ENCODE measurements at regions not wholly inside any gene's neighbourhood (a gene's known extent, or its start where the extent isn't known, plus 50 kb on each side); places are given as distances from the start of the nearest gene placed in this dataset.
A peak's percentile ranks its signal among the peaks of the same experiment; 100 is the strongest.
"Not testable (repeated sequence)": the region's sequence is repeated elsewhere in the genome, so short reads cannot be mapped to it uniquely, and the experiment has no call there.

DNA sequence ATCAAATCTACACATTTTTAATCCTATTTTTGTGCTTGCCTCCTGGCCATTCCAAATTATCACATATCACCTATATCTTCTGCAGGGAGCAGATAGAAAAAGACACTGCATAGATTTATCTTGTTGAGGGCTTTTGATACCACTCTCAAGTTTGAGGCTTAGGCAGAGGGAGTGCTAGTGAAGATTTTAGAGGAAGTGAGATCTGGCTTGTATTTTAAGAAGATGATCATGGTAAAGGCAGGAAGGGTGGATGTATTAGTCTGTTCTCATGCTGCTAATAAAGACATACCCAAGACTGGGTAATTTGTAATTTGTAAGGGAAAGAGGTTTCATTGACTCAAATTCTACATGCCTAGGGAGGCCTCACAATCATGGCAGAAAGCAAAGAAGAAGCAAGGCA, 220.9 kb upstream of the TUT7 start:
- DNase-seq (ENCODE audit: low read depth), result no peak

DNA sequence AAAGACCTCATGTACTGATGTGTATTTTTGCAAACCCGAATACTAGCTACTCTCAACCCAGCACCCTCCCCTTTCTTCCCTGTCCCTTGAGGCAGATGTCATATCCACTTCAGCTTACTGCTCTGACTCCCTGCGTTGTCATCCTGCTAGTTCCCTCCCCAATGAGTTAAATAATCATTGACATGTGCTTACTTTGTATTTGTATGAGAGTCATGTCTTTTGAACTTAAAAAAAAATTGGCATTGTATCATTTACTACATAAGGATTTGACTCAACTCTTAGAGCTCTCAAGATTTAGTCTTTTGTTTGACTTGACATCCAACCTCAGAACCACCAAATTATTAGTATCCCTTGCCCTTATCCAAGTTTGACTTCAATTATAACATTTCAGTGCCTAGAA, 219.7 kb upstream of the TUT7 start:
- DNase-seq (ENCODE audit: low read depth), result no peak

DNA sequence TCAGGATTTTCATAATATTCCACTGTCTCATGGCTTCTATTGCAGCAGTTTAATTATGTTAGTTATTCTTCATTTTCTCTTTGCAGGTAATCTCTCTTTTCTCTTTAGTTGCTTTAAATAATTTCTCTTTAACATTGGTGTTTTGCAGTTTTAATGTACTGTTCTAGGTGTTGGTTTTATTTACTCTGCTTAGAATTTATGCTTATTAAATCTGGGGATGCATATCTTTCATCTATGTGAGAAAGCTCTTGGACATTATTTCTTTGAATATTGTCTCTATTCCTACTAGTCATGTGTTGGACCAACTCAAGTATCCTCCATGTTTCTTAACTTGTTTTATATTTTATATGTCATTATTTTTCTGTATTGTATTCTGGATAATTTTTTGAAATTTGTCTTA, 218.7 kb upstream of the TUT7 start:
- no peak for DNase-seq (ENCODE audit: low read depth)

DNA sequence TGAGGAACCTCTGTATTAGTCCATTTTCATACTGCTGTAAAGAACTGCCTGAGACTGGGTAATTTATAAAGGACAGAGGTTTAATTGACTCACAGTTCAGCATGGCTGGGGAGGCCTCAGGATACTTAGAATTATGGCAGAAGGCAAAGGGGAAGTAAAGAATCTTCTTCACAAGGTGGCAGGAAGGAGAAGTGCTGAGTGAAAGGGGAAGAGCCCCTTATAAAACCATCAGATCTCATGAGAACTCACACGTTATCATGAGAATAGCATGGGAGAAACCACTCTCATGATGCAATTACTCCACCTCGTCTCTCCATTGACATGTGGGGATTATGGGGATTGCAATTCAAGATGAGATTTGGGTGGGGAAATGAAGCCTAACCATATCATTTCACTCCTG, 211.4 kb upstream of the TUT7 start:
- DNase-seq (ENCODE audit: low read depth), result not testable (repeated sequence)

DNA sequence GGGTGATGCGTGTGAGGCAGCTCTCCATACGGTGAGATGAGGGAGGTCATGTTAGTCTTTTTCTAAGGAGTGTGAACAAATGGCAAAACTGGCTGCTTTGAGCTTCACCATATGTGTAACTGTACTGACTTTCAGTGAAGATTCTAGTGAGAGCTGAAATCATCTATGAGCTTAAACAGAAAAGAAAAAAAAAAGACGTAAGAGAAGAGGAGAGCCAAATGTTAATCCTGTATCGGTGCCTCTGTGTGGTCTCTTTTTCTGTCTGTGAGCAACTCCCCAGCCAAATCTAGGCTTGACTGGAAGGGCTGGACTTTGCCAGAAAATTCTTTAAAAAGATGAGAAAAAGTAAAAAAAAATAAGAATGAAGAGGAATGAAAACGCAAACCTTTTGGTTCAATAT, 209.7 kb upstream of the TUT7 start:
- no peak for DNase-seq (ENCODE audit: low read depth)

DNA sequence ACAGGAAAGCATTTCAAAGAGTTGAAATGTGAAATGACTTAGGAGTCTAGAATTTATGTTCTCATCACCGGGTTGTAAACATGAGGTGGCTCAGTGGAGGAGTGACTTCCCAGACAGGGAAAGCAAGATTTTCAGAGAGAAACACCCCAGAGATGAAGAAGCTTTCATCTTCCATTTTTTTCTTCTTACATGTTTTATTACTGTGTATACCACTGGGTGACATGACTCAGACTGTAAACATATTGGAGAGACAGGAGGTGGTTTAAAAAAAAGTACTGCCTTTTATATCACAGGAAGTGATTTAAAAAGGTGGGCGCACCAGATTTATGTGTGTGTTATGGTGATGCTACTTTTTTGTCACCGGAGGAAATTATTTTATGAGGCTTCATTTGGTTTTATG, 209.1 kb upstream of the TUT7 start:
- no peak for DNase-seq (ENCODE audit: low read depth)

DNA sequence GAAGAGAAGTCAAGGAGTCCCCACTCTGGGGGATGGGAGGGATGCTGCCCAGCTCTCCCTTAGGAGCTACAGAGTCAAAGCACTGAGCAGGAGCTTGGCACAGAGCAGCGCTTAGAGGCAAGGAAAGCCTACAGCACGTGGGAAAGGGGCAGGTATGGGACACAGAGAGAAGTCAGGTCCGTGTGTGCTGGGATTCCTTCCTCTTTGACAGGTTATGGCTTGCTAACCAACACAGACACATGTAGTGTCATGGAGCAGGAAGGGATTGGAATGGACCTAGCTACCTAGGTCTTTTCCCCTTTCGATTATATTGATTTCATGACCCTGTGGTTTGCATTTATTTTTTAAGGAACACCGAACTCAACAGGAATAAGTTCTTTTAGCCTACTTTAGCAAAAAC, 208.5 kb upstream of the TUT7 start:
- no peak for DNase-seq (ENCODE audit: low read depth)

DNA sequence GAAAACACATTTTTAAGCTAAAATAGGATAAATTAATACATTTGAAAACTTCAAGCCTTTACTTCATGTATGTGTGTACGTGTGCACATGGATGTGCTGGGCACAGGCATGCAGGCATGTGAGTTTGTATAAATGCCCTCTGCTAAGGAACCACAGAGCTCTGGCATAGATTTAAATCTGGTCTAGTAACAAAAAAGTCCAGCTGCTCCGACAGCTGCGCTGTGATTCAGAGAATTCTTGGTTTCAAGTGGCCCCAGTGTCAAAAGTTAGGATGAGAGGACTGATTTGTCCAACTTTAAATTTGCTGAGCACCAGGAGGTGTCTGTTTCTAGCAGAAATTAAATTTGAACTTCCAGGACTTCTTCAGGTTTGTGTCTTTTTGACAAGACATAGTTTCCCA, 203.7 kb upstream of the TUT7 start:
- no peak for DNase-seq (ENCODE audit: low read depth)

DNA sequence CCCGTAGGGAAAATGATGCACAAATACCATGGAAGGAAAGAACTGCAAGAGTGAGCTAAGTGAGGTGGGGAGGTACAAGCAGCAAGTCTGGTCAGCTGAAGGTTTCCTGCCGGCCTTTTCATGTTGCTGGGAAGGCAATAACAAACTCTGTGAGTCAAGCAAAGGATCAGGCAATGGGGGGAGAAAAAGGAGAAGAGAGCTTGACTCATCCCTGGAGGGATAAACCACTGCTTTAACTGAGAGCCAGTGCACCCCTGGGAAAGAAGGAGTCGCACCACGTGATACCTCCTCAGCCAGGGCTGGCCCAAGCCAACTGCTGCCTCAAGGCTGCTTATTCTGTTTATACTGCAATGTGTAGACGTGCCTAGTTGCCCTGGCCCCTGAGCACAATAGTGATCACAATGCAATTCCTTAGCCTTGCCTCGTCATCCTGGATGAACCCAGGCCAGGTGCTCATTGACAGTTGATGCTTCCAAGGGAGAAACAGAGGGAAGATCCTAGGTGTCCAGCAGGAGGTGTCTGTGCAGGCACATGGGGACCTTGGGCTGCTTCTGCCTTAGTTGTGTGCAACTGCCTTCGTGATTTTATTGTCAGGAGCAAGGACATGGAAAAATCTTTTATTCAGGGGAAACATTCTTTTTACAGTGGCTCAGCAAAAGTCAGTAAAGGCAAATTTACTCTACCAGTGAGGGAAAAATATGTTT, 203.0 kb upstream of the TUT7 start:
- peak; percentile 55 for DNase-seq (ENCODE audit: low read depth)

DNA sequence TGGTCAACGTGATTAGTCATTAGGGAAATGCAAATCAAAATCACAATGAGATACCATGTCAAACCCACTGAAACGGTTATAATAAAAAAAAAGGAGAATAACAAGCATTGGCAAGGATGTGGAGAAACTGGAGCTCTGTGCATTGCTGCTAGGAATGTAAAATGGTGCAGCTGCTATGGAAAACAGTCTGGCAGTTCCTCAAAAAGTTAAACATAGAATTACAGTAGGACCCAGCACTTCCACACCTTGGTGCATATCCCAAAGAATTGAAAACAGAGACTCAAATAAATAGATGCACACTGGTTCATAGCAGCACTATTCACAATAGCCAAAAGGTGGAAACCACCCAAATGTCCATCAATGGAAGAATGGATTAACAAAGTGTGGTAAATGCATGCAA, 201.5 kb upstream of the TUT7 start:
- DNase-seq (ENCODE audit: low read depth), result no peak

DNA sequence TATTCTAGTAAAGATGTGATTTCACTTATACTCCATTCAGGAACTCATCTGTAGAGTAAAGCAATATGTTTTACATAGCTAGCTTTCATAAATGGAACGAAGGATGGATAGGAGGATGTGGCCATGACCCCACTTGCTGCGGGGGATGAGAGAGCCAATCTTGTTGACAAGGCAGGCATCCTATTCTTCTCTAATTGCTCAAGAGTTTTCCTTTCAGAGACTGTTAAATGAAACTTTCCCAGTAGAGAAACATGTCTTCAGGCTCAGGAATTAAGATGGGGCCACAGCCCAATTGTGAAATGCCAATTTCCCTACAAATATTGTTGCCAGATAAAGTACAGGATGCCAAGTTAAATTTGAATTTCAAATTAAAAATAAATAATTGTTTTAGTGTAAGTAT, 196.2 kb upstream of the TUT7 start:
- DNase-seq (ENCODE audit: low read depth), result no peak

DNA sequence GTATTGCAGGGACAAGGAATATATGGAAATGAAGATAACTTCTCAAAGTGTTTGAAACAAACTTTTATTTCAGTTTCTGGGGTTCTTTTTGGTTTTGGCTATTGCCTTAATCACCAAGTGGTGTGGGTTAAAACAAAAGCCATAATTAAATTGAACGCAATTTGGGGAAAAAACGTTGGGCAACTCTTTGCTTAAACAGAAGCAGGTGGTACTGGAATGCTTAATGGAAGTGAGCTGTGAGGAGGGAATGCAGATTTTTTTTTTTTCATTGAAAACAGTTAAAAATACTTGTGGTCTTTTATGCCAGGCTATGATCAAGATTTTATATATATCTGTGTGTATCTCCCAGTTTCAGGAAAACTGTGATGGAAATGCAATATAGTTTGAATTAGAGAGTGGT, 195.7 kb upstream of the TUT7 start:
- DNase-seq (ENCODE audit: low read depth), result peak; percentile 23

DNA sequence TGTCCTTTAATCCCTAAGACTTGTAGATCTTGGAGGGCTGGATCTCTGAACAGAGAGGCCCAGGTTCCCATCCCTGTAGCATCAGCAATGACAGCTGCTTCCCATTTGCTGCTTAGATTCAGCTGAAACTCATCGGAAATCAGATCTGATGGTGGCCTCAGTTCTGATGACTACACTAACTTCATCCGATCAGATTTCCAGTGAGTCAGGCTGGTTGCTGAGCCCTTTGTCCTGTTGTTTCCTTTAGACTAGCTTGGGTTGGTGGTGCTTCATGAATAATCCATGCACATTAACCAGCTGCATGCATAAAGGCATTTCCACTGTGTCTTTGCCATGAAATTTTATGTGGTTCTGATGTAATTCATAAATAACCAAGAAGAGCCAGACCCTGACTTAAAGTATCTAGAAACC, 195.2 kb upstream of the TUT7 start:
- peak; percentile 91 for DNase-seq (ENCODE audit: low read depth)

DNA sequence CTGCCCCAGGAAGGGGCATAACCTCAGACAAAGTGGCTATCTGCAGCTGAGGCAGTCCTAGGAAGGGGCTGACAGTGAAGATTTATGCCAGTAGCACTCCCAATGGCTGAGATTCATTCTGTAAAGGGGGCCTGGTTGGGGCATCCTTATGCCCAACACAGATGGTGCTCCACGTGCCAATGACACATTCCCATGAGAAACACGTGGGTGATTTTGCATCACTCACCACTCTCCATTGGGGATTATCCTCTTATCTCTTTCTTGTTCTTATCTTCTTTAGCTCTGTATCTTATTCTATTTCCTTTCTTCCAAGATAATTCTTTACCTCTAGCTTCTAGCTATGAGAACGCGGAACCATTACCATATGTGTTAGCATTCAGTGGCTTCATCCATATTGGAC, 194.0 kb upstream of the TUT7 start:
- DNase-seq (ENCODE audit: low read depth), result no peak

DNA sequence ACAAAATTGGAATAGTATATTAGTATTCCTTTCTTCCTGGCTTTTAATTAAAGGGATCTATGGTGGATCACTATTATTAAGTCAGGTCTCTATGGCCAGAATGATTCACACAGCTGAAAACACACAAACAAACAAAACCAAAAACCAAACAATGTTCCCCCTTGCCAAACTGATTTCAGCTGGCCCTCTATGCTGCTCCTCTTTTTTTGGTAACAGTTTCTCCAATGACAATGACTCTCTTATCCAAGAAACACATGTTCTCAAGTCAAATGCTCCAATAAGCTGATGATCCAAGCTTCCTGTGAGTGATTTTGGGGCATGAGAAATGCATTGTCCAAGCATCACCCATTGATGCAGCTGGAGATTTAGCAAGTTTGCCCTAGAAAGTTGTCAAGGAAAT, 193.4 kb upstream of the TUT7 start:
- no peak for DNase-seq (ENCODE audit: low read depth)

DNA sequence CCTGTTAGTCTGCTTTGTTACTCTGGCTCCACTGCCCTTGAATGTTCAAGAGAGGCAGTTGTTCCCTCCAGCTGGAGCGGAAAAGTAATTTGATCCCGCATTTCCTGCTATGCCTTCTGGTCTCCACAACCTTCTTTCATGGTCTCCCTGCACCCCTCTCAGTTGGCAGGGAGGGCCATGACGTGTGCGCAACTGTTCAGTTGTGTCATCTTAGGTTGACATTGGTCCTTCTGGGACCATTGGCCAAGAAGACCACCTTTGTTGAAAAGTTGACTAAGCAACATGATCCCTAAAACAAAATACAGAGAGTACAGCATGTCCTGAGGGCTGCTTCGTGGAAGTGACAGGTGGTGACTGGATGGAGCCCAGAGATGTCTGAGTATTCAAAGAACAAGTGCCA, 192.5 kb upstream of the TUT7 start:
- no peak for DNase-seq (ENCODE audit: low read depth)

DNA sequence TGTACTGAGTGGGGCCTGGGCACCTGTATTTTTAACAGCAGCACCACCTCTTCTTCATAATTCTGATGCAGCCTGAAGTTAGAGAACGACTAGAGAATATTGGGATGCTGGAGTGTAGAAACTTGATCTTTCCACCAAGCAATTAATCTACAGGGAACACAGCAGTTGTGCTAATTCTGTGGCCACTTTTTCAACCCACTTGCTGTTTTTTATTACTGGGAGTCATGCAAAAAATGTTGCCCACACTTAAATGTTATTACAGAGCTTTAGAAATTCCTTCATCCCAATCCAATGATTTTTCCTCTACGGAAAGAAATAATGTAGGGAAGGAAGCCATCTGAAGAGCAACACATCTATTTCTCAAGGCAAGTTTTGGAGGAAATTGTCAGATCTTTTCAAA, 190.9 kb upstream of the TUT7 start:
- no peak for DNase-seq (ENCODE audit: low read depth)

DNA sequence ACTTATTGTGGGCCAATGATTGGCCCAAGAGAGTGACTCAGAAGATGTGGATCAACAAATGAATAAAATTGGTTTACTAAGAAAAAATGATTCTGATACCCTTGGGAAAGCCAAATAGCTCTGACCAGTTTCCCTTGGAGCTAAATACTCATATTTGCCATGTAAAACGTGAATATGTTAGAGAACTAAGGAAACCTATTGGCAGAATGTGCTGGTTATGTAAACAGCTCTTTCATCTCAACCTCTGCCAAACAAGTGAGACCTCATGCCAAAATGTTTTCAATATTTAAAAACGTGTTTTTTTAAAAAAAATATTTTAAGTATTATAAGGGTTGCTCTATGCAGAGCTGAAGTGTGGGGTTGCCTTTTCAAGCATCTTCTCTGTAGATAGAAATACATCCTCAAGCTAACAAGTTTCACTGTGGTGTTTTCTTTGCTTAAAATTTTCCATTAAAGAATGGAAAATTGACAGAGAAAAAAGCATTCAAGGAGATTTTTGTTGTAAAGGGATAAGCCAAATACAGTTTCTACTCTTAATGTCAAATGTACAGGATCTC, 186.9 kb upstream of the TUT7 start:
- no peak for DNase-seq (ENCODE audit: low read depth)

DNA sequence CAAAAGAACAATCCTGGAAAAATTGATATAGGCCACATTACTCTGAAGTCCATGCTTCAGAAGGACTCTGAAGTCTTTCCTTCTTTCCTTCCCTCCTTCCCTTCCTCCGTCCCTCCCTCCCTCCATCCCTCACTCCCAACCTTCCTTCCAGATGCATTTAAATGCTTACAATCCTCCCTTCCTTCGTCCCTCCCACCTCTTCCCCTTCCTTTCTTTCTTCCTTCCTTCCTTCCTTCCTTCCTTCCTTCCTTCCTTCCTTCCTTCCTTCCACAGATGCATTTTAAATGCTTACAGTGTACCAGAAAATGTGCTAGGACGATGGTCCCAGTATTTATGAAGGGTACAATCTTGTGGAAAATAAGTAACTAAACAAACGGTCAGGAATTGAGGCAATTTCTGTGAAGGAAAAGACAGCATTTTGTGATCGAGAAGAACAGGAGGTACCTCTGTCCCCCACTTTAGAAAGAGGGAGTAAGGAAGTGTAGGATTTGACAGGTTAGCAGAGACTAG, 181.3 kb upstream of the TUT7 start:
- no peak for DNase-seq (ENCODE audit: low read depth)

DNA sequence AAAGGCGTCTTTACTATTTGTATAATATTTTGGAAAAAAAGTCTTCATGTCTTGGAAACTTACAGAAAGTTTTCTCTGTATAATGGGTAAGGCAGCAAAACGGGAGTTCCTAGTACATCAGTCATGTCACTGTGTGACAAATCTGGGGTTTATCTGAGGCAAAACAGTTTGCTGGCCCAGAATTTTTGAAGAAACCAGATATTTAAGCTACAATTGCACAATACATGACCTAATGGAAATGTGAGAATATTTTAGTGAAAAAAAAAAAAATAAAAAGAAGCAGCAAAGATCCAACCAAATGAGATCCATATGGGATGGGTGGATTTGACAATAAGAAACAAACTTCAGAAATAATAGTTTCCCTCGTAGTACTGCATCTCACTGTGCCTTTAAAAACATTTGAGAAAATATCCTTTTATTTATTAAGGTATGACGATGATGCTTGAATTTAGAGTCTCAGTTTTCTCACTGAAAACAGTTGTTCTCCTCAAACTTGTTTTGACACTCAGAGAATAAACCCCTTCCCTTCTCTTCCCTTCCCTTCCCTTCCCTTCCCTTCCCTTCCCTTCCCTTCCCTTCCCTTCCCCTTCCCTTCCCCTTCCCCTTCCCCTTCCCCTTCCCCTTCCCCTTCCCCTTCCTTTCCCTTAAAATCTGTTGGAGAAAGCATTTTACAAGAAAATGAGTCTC, 180.5 kb upstream of the TUT7 start:
- DNase-seq (ENCODE audit: low read depth), result peak; percentile 89

DNA sequence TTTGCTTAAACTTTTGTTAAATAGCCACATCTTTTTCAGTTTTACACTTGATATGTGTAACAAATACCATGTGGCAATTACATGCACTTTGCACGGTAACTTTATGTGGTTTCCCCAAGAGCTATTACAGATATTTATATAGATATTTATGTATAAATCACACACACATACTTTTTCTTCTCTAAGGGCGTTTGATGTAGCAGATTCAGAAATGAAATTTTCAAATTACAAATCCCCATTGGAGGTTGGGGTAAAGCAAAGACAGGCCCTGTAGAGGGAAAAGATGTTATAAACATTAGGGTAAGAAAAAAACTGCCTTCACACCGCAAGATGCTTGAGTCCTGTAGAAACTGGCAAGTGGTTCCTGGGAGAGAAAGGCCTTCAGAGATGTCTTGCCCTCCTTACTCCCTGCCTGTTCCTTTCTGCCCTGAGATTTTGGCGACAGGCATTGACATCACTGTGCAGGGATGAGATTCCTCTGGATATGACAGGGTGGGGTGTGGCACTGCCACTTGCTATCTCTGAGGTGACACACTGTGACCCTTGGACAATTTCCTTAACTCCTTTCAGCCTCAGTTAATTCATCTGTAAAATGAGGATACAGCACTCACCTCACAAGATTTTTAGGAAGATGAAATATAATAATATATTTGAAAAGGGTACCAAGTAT, 177.9 kb upstream of the TUT7 start:
- DNase-seq (ENCODE audit: low read depth), result no peak

DNA sequence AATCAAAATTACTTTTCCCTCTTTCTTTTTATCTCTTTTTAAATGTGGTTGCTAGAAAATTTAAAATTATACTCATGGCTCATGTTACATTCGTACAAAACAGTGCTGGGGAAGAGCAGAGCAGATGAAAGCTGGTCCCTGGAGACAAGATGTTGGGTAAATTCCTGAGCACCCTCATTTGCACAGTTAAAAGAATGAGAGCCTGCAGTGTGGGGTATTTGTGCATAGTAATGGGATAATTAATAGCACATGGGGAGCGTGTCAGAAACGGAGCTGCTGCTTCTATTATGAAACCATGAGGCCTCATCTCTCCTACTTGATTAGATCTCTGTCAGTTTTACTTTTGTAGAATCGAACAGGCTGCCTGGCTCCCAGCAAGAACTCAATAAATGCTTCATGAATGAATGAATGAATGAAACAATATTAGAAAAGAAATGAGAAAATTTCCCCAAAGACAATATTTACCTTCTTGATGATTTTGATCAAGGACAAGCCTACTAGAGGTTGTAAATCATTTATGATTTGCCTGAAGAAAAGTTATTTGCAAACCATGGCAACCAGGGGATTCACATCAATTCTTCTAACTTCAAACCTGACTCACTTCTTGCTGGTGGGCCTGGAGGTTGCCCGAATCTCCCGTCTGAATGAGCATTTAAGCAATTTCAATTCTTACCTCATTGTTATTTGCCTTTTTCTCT, 177.2 kb upstream of the TUT7 start:
- peak; percentile 49 for DNase-seq (ENCODE audit: low read depth)

All from fibroblast of the conjunctiva (primary cell).